H1 (cell line): ENCODE measurements at regions not wholly inside any gene's neighbourhood (a gene's known extent, or its start where the extent isn't known, plus 50 kb on each side); places are given as distances from the start of the nearest gene placed in this dataset.

Experiments
- CTCF ChIA-PET: fragments of 300-600 bp; sonication (Branson Sonifier 250); formaldehyde crosslinking; loops from one replicate; lab custom pipeline; 2021; ENCODE audit not compliant: partially characterized antibody; lab: Charles Lee
- POLR2A ChIA-PET: fragments of 300-600 bp; sonication (Branson Sonifier 250); formaldehyde crosslinking; loops from one replicate; lab custom pipeline; 2021; ENCODE audit warnings: inconsistent platforms; ENCODE audit not compliant: partially characterized antibody; lab: Charles Lee
- DNase-seq, 2 experiments: peaks; one replicate each; pipeline versions ENCODE4 v3.0.0 to v3.0.0-alpha.2; 2010 to 2022; ENCODE audit warnings: low spot score in 2 of 2, low read depth in 1 of 2, mixed read lengths in 1 of 2
- FAIRE-seq: peaks from 2 replicates; lab custom pipeline; 2011; peaks lifted over from hg19 to GRCh38; lab: Jason Lieb, UNC
- H2AFZ ChIP-seq: 2 replicates; pipeline ENCODE4 v1.8.1; 2012; ENCODE audit warnings: low read length, inconsistent platforms
- H2AK5ac ChIP-seq: 2 replicates; pipeline ENCODE4 v1.6.1; 2013; ENCODE audit warnings: low read depth, low read length
- H2BK120ac ChIP-seq: replicated peaks from 2 replicates; pipeline ENCODE3; 2013; ENCODE audit warnings: low read depth, low read length, inconsistent platforms
- H2BK12ac ChIP-seq: 2 replicates; pipeline ENCODE4 v1.6.1; 2013; ENCODE audit warnings: low read depth, low read length
- H2BK15ac ChIP-seq: 2 replicates; pipeline ENCODE4 v1.6.1; 2013; ENCODE audit warnings: low read length
- H2BK20ac ChIP-seq: 2 replicates; pipeline ENCODE4 v1.6.1; 2013; ENCODE audit warnings: low read length
- H2BK5ac ChIP-seq: 2 replicates; pipeline ENCODE4 v1.6.1; 2013; ENCODE audit warnings: low read depth, low read length
- H3K14ac ChIP-seq: 2 replicates; pipeline ENCODE4 v1.6.1; 2013; ENCODE audit warnings: inconsistent platforms; ENCODE audit not compliant: insufficient read length
- H3K18ac ChIP-seq: 2 replicates; pipeline ENCODE4 v1.6.1; 2013; ENCODE audit warnings: low read length; ENCODE audit errors: extremely low read depth
- H3K23ac ChIP-seq: 2 replicates; pipeline ENCODE4 v1.6.1; 2013; ENCODE audit warnings: inconsistent platforms; ENCODE audit not compliant: insufficient read length
- H3K23me2 ChIP-seq: 2 replicates; pipeline ENCODE4 v1.6.1; 2013; ENCODE audit warnings: low read depth, low read length
- H3K27ac ChIP-seq: 2 replicates; pipeline ENCODE4 v1.6.1; 2011; ENCODE audit warnings: low read depth, low read length, inconsistent platforms
- H3K27me3 ChIP-seq, 4 experiments: replicated peaks in 1 of 4; 1 replicate in 1 of 4; 2 replicates in 3 of 4; pipeline versions ENCODE4 v1.6.1 to v1.8.1; 2011 to 2013; ENCODE audit warnings: low read length in 3 of 4, mild to moderate bottlenecking in 3 of 4, inconsistent platforms in 2 of 4, mixed read lengths in 2 of 4, moderate library complexity in 1 of 4; ENCODE audit not compliant: control insufficient read depth in 3 of 4, insufficient read depth in 3 of 4; ENCODE audit errors: extremely low read depth in 1 of 4
- H3K36me3 ChIP-seq, 4 experiments: 2 replicates each; pipeline versions ENCODE4 v1.6.1 to v1.8.1; 2011 to 2013; ENCODE audit warnings: mild to moderate bottlenecking in 4 of 4, low read length in 3 of 4, moderate library complexity in 2 of 4, control low read depth in 1 of 4, inconsistent platforms in 1 of 4; ENCODE audit not compliant: insufficient read depth in 4 of 4, control insufficient read depth in 2 of 4
- H3K4ac ChIP-seq: replicated peaks from 2 replicates; pipeline ENCODE3; 2013; ENCODE audit warnings: low read length, low read depth, mixed read lengths, inconsistent platforms; ENCODE audit not compliant: insufficient read length
- H3K4me1 ChIP-seq, 4 experiments: replicated peaks in 1 of 4; 1 replicate in 1 of 4; 2 replicates in 3 of 4; pipeline versions ENCODE4 v1.6.1 to v1.8.1; 2011 to 2013; ENCODE audit warnings: low read length in 3 of 4, inconsistent platforms in 2 of 4, mixed read lengths in 1 of 4; ENCODE audit not compliant: insufficient read depth in 4 of 4, control insufficient read depth in 3 of 4
- H3K4me2 ChIP-seq, 2 experiments: 2 replicates each; pipeline versions ENCODE4 v1.6.1 to v1.8.1; 2011 to 2013; ENCODE audit warnings: low read depth in 2 of 2, low read length in 2 of 2, control low read depth in 1 of 2, inconsistent platforms in 1 of 2, mild to moderate bottlenecking in 1 of 2; ENCODE audit not compliant: insufficient read depth in 1 of 2
- H3K4me3 ChIP-seq, 4 experiments: fragments of 200-600, 300-600 bp in 1 of 4; sonication (generic), shearing (Covaris generic), sonication (Bioruptor Twin) in 1 of 4; 2 replicates each; pipeline versions ENCODE4 v1.5.1 to v1.8.1; 2011 to 2016; ENCODE audit warnings: low read length in 4 of 4, low read depth in 3 of 4, control low read depth in 2 of 4, inconsistent platforms in 2 of 4, mild to moderate bottlenecking in 2 of 4, mixed read lengths in 1 of 4, moderate library complexity in 1 of 4; ENCODE audit not compliant: insufficient read depth in 2 of 4; ENCODE audit errors: extremely low read depth in 1 of 4
- H3K56ac ChIP-seq: replicated peaks from 2 replicates; pipeline ENCODE3; 2013; ENCODE audit warnings: low read depth, mild to moderate bottlenecking, mixed read lengths, low read length, inconsistent platforms; ENCODE audit not compliant: insufficient read length
- H3K79me1 ChIP-seq: 2 replicates; pipeline ENCODE4 v1.6.1; 2013; ENCODE audit warnings: low read depth, low read length, control low read depth
- H3K79me2 ChIP-seq, 2 experiments: 2 replicates each; pipeline versions ENCODE4 v1.6.1 to v1.8.1; 2012 to 2013; ENCODE audit warnings: low read length in 2 of 2, mild to moderate bottlenecking in 2 of 2, inconsistent platforms in 1 of 2; ENCODE audit not compliant: insufficient read depth in 2 of 2, control insufficient read depth in 1 of 2
- H3K9ac ChIP-seq, 4 experiments: replicated peaks in 1 of 4; 1 replicate in 1 of 4; 2 replicates in 3 of 4; pipeline versions ENCODE4 v1.6.1 to v1.8.1; 2011 to 2013; ENCODE audit warnings: low read depth in 3 of 4, low read length in 3 of 4, control low read depth in 2 of 4, mild to moderate bottlenecking in 2 of 4, moderate library complexity in 2 of 4, inconsistent platforms in 1 of 4; ENCODE audit errors: extremely low read depth in 1 of 4
- H3K9me3 ChIP-seq, 2 experiments: 2 replicates each; pipeline versions ENCODE4 v1.6.1 to v1.8.1; 2012 to 2013; ENCODE audit warnings: mild to moderate bottlenecking in 2 of 2, moderate library complexity in 2 of 2, control low read depth in 1 of 2, inconsistent platforms in 1 of 2, low read depth in 1 of 2, low read length in 1 of 2, mixed read lengths in 1 of 2; ENCODE audit not compliant: insufficient read depth in 2 of 2
- H4K20me1 ChIP-seq, 2 experiments: replicated peaks in 1 of 2; 2 replicates each; pipeline versions ENCODE3 to v1.8.1; 2011 to 2013; ENCODE audit warnings: inconsistent platforms in 2 of 2, low read length in 2 of 2, mild to moderate bottlenecking in 1 of 2; ENCODE audit not compliant: insufficient read depth in 2 of 2, control insufficient read depth in 1 of 2
- H4K5ac ChIP-seq: 2 replicates; pipeline ENCODE4 v1.6.1; 2013; ENCODE audit warnings: low read length, low read depth, mixed read lengths, inconsistent platforms; ENCODE audit not compliant: insufficient read length
- H4K8ac ChIP-seq: 2 replicates; pipeline ENCODE4 v1.8.0; 2013; ENCODE audit warnings: mild to moderate bottlenecking, moderate library complexity, low read length, inconsistent platforms; ENCODE audit not compliant: insufficient read depth; ENCODE audit errors: extremely low read depth
- H4K91ac ChIP-seq: replicated peaks from 2 replicates; pipeline ENCODE3; 2013; ENCODE audit warnings: low read length, mixed read lengths, inconsistent platforms; ENCODE audit not compliant: insufficient read length
- KDM5A ChIP-seq: fragments of 200-600 bp; IDR thresholded peaks from 2 replicates; pipeline ENCODE4 v1.7.1; 2012; ENCODE audit warnings: mild to moderate bottlenecking, low read length, inconsistent platforms, mixed read lengths
- NRF1 ChIP-seq: IDR thresholded peaks from 2 replicates; pipeline ENCODE4 v1.6.1; 2011; ENCODE audit warnings: mild to moderate bottlenecking, low read depth, low read length, improper control_type of control experiment
- RXRA ChIP-seq: IDR thresholded peaks from 2 replicates; pipeline ENCODE4 v1.6.1; 2011; ENCODE audit warnings: low read depth, mild to moderate bottlenecking, low read length, moderate library complexity; ENCODE audit not compliant: insufficient read depth
- WGBS, 2 experiments: shearing (Covaris generic) in 1 of 2; methylation state at CpG; one replicate each; pipeline versions ENCODE4 v1.1.6 to v1.1.7; 2013 to 2015; ENCODE audit warnings: low lambda C conversion rate in 2 of 2, mixed read lengths in 2 of 2, inconsistent platforms in 1 of 2, low coverage in 1 of 2, missing lambda C conversion rate in 1 of 2; ENCODE audit not compliant: insufficient replicate concordance in 2 of 2, insufficient coverage in 1 of 2, insufficient read length in 1 of 2; ENCODE audit errors: extremely low coverage in 1 of 2, missing lambda C conversion rate in 1 of 2; 5-methylcytosine and 5-hydroxymethylcytosine counted together

GRCh38 chr12:28776913-28777422 is 372.1 kb upstream of the FAR2 start:
- H3K4me1 ChIP-seq: no peaks in the 10 kb centered on the region
- H2BK12ac ChIP-seq: no peak overlapping the region
- no peak overlapping the region for H3K27ac ChIP-seq
- no peak overlapping the region for H3K4me2 ChIP-seq
- no peak overlapping the region for H3K4ac ChIP-seq
- H3K4me3 ChIP-seq: no peak overlapping the region
- H3K56ac ChIP-seq: no peak overlapping the region
- no peaks in the 10 kb centered on the region for H3K36me3 ChIP-seq
- H3K79me2 ChIP-seq: no peaks in the 10 kb centered on the region
- H4K8ac ChIP-seq: no peak overlapping the region
- no peak overlapping the region for H2BK120ac ChIP-seq
- H3K27me3 ChIP-seq: no peaks in the 10 kb centered on the region
- 90% methylated on average over 5 of the region's 5 CpGs; no CpG with 5 or more reads in 1 of the 2 experiments for WGBS, 2 experiments
- H2BK15ac ChIP-seq: no peak overlapping the region
- H2BK5ac ChIP-seq: no peak overlapping the region
- no peak overlapping the region for H2BK20ac ChIP-seq
- no peak overlapping the region for H4K91ac ChIP-seq
- no peaks in the 10 kb centered on the region for H3K79me1 ChIP-seq
- no peak overlapping the region for H2AK5ac ChIP-seq
- H3K14ac ChIP-seq: no peak overlapping the region
- H2AFZ ChIP-seq: no peak overlapping the region
- H3K9ac ChIP-seq: no peak overlapping the region
- H3K23ac ChIP-seq: no peak overlapping the region
- H4K20me1 ChIP-seq: no peaks in the 10 kb centered on the region
- POLR2A ChIA-PET: interaction anchor here (1.3 kb wide), 1 partner anchor 12 kb away, joined by 3 read pairs; no protein-coding TSS in a partner anchor
- no peak overlapping the region for H3K18ac ChIP-seq
- H3K23me2 ChIP-seq: peaks cover 1% of the 10 kb centered on the region; the same call in 1 of the 2 replicates
- no peak overlapping the region for H4K5ac ChIP-seq
- no peaks in the 10 kb centered on the region for H3K9me3 ChIP-seq
- FAIRE-seq: no peak
- no peak for DNase-seq
- CTCF ChIA-PET: no interaction called here
- TF ChIP-seq NRF1 (no peak), RXRA (no peak), KDM5A (no peak)
